MM.1S (cell line): ENCODE measurements at regions not wholly inside any gene's neighbourhood (a gene's known extent, or its start where the extent isn't known, plus 50 kb on each side); places are given as distances from the start of the nearest gene placed in this dataset.
A peak's percentile ranks its signal among the peaks of the same experiment; 100 is the strongest.

Experiments
- DNase-seq: peaks from one replicate; pipeline ENCODE4 v3.0.0-alpha.2; 2015
- H2AFZ ChIP-seq: fragments of 300-600 bp; sonication (generic); 2 replicates; pipeline ENCODE4 v1.6.0; 2016; ENCODE audit warnings: antibody characterized with exemption, low read length
- H3F3A ChIP-seq: fragments of 300-600 bp; sonication (generic); 2 replicates; pipeline ENCODE4 v1.6.1; 2016; ENCODE audit warnings: mild to moderate bottlenecking, antibody characterized with exemption, low read length, moderate library complexity, mixed read lengths; ENCODE audit not compliant: insufficient read depth
- H3K27ac ChIP-seq: fragments of 300-600 bp; sonication (generic); 2 replicates; pipeline ENCODE4 v1.5.1; 2016; ENCODE audit warnings: mild to moderate bottlenecking, low read length
- H3K27me3 ChIP-seq: fragments of 300-600 bp; sonication (generic); replicated peaks from 2 replicates; pipeline ENCODE4 v1.6.0; 2016; ENCODE audit warnings: low read length; ENCODE audit not compliant: insufficient read depth
- H3K36me3 ChIP-seq: fragments of 300-600 bp; sonication (generic); replicated peaks from 2 replicates; pipeline ENCODE4 v1.6.1; 2016; ENCODE audit warnings: mild to moderate bottlenecking, low read length, mixed read lengths; ENCODE audit not compliant: insufficient read depth
- H3K4me1 ChIP-seq: fragments of 300-600 bp; sonication (generic); 2 replicates; pipeline ENCODE4 v1.6.1; 2016; ENCODE audit warnings: low read length, mixed read lengths
- H3K4me2 ChIP-seq: fragments of 300-600 bp; sonication (generic); 2 replicates; pipeline ENCODE4 v1.6.0; 2016; ENCODE audit warnings: low read depth, low read length
- H3K4me3 ChIP-seq: fragments of 300-600 bp; sonication (generic); 2 replicates; pipeline ENCODE4 v1.5.1; 2016; ENCODE audit warnings: low read length, mixed read lengths
- H3K79me2 ChIP-seq: fragments of 300-600 bp; sonication (generic); 2 replicates; pipeline ENCODE4 v1.6.1; 2016; ENCODE audit warnings: mixed run types, low read length, mixed read lengths
- H3K9ac ChIP-seq: fragments of 300-600 bp; sonication (generic); 2 replicates; pipeline ENCODE4 v1.6.1; 2016; ENCODE audit warnings: low read length, mixed read lengths
- H3K9me2 ChIP-seq: fragments of 300-600 bp; sonication (generic); replicated peaks from 2 replicates; pipeline ENCODE4 v1.6.1; 2016; ENCODE audit warnings: mild to moderate bottlenecking, low read length, mixed read lengths; ENCODE audit not compliant: insufficient read depth
- H3K9me3 ChIP-seq: fragments of 300-600 bp; sonication (generic); replicated peaks from 2 replicates; pipeline ENCODE4 v1.6.1; 2016; ENCODE audit warnings: mild to moderate bottlenecking, low read length, mixed read lengths; ENCODE audit not compliant: insufficient read depth
- H4K20me1 ChIP-seq: fragments of 300-600 bp; sonication (generic); 2 replicates; pipeline ENCODE4 v1.6.1; 2016; ENCODE audit warnings: mild to moderate bottlenecking, low read length, moderate library complexity, mixed read lengths; ENCODE audit not compliant: insufficient read depth
- EZH2 ChIP-seq: fragments of 300-600 bp; sonication (generic); optimal IDR thresholded peaks from 2 replicates; pipeline ENCODE3; 2017; ENCODE audit warnings: low read depth, mild to moderate bottlenecking, antibody characterized with exemption, low read length, mixed read lengths
- EZH2phosphoT487 ChIP-seq: fragments of 300-600 bp; sonication (generic); IDR thresholded peaks from 2 replicates; pipeline ENCODE4 v1.6.1; 2018; ENCODE audit warnings: antibody characterized with exemption, low read length
- TF ChIP-seq, protein P1 (sequence below): fragments of 300-600 bp; sonication (generic); IDR thresholded peaks from 2 replicates; pipeline ENCODE4 v1.5.1; 2016; ENCODE audit warnings: antibody characterized with exemption, low read length, mixed read lengths

GRCh38 chr2:205885492-205886099 lies 200.4 kb downstream of the INO80D start:
- Histone ChIP-seq H3K9me2 (no peaks in the 10 kb centered on the region), H2AFZ (peak overlapping the region; percentile 58), H3K4me2 (peak overlapping the region; percentile 63), H3K4me1 (no peaks in the 10 kb centered on the region), H3K4me3 (0 out of 2 replicates have a peak overlapping the region, but pooled peaks have one; percentile 13), H3F3A (no peaks in the 10 kb centered on the region), H3K36me3 (no peaks in the 10 kb centered on the region), H4K20me1 (no peaks in the 10 kb centered on the region), H3K27me3 (no peaks in the 10 kb centered on the region), H3K9ac (peak overlapping the region; percentile 11; the same call in 1 of the 2 replicates), H3K27ac (no peak overlapping the region), H3K79me2 (no peaks in the 10 kb centered on the region), H3K9me3 (no peaks in the 10 kb centered on the region)
- TF ChIP-seq, protein P1, sequence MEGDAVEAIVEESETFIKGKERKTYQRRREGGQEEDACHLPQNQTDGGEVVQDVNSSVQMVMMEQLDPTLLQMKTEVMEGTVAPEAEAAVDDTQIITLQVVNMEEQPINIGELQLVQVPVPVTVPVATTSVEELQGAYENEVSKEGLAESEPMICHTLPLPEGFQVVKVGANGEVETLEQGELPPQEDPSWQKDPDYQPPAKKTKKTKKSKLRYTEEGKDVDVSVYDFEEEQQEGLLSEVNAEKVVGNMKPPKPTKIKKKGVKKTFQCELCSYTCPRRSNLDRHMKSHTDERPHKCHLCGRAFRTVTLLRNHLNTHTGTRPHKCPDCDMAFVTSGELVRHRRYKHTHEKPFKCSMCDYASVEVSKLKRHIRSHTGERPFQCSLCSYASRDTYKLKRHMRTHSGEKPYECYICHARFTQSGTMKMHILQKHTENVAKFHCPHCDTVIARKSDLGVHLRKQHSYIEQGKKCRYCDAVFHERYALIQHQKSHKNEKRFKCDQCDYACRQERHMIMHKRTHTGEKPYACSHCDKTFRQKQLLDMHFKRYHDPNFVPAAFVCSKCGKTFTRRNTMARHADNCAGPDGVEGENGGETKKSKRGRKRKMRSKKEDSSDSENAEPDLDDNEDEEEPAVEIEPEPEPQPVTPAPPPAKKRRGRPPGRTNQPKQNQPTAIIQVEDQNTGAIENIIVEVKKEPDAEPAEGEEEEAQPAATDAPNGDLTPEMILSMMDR = peak; percentile 85
- TF ChIP-seq EZH2 = no peak
- DNase-seq = peak; percentile 77

DNA sequence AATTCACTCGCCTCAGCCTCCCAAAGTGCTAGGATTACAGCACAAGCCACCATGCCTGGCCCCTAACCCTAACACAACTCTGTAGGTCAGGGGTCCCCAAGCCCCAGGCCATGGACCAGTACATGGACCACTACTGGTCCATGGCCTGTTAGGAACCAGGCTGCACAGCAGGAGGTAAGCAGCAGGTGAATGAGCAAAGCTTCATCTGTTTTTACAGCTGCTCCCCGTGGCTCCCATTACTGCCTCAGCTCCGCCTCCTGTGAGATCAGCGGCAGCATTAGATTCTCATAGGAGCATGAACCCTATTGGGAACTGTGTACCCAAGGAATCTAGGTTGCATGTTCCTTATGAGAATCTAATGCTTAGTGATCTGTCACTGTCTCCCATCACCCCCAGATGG lies 201.7 kb downstream of the NRP2 start:
- H3K4me3 ChIP-seq = no peak overlapping the region
- H4K20me1 ChIP-seq = no peaks in the 10 kb centered on the region
- no peak overlapping the region for H3K4me2 ChIP-seq
- H2AFZ ChIP-seq = no peak overlapping the region
- no peak overlapping the region for H3K27ac ChIP-seq
- TF ChIP-seq, protein P1 = no peak
- TF ChIP-seq EZH2phosphoT487 = no peak
- TF ChIP-seq EZH2 = no peak
- H3K9ac ChIP-seq = no peak overlapping the region
- no peaks in the 10 kb centered on the region for H3K9me3 ChIP-seq
- no peaks in the 10 kb centered on the region for H3K4me1 ChIP-seq
- H3K9me2 ChIP-seq = no peaks in the 10 kb centered on the region
- DNase-seq = no peak
- H3K27me3 ChIP-seq = no peaks in the 10 kb centered on the region
- no peaks in the 10 kb centered on the region for H3K79me2 ChIP-seq
- no peaks in the 10 kb centered on the region for H3K36me3 ChIP-seq
- H3F3A ChIP-seq = no peaks in the 10 kb centered on the region

- no peak overlapping the region for H3K9ac ChIP-seq
- H3K79me2 ChIP-seq = no peaks in the 10 kb centered on the region
- no peaks in the 10 kb centered on the region for H3F3A ChIP-seq
- H3K27ac ChIP-seq = no peak overlapping the region
- no peaks in the 10 kb centered on the region for H3K9me3 ChIP-seq
- no peaks in the 10 kb centered on the region for H3K27me3 ChIP-seq
- H3K4me3 ChIP-seq = no peak overlapping the region
- no peak overlapping the region for H2AFZ ChIP-seq
- H3K9me2 ChIP-seq = no peaks in the 10 kb centered on the region
- no peaks in the 10 kb centered on the region for H3K4me1 ChIP-seq
- H3K36me3 ChIP-seq = no peaks in the 10 kb centered on the region
- DNase-seq = no peak
- TF ChIP-seq EZH2 (no peak), EZH2phosphoT487 (no peak)
- TF ChIP-seq, protein P1 = no peak
- no peaks in the 10 kb centered on the region for H4K20me1 ChIP-seq
- no peak overlapping the region for H3K4me2 ChIP-seq
Observed at GRCh38 chr2:205882806-205883425, 200.6 kb downstream of the NRP2 start.
